ENCODE measurements at regions not wholly inside any gene's neighbourhood (a gene's known extent, or its start where the extent isn't known, plus 50 kb on each side); places are given as distances from the start of the nearest gene placed in this dataset.

- H3K9me3 Mint-ChIP-seq (ENCODE audit: unreplicated experiment) = no peaks in the 10 kb centered on the region
- no TSS peak for BruUV-seq (replicated peaks)
- TF ChIP-seq, protein P1, sequence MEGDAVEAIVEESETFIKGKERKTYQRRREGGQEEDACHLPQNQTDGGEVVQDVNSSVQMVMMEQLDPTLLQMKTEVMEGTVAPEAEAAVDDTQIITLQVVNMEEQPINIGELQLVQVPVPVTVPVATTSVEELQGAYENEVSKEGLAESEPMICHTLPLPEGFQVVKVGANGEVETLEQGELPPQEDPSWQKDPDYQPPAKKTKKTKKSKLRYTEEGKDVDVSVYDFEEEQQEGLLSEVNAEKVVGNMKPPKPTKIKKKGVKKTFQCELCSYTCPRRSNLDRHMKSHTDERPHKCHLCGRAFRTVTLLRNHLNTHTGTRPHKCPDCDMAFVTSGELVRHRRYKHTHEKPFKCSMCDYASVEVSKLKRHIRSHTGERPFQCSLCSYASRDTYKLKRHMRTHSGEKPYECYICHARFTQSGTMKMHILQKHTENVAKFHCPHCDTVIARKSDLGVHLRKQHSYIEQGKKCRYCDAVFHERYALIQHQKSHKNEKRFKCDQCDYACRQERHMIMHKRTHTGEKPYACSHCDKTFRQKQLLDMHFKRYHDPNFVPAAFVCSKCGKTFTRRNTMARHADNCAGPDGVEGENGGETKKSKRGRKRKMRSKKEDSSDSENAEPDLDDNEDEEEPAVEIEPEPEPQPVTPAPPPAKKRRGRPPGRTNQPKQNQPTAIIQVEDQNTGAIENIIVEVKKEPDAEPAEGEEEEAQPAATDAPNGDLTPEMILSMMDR (IDR thresholded peaks at IDR 0.05; ENCODE audit: unreplicated experiment) = no peak
These were observed 103.5 kb upstream of the CARMIL1 start for GRCh38 chr6:25175681-25176080.

GRCh38 chr6:25176466-25176865, 102.7 kb upstream of the CARMIL1 start:
- intact Hi-C loops (cut with micrococcal nuclease) = no loop called here
- Mint-ChIP-seq H3K27ac (ENCODE audit: low read depth, unreplicated experiment) (no peak overlapping the region), H3K27me3 (ENCODE audit: insufficient read depth, unreplicated experiment) (no peaks in the 10 kb centered on the region), H3K9me3 (ENCODE audit: unreplicated experiment) (no peaks in the 10 kb centered on the region), H3K4me1 (ENCODE audit: insufficient read depth, unreplicated experiment) (peaks cover 41% of the 10 kb centered on the region), H3K4me3 (ENCODE audit: unreplicated experiment) (no peak overlapping the region), H3K36me3 (ENCODE audit: insufficient read depth, unreplicated experiment) (no peaks in the 10 kb centered on the region)
- DNase-seq (ENCODE audit: unreplicated experiment) = no peak
- no TSS peak for BruUV-seq (replicated peaks)
- CTCF ChIA-PET = interaction anchor here (0.6 to 1.4 kb wide), 2 partner anchors 86 to 312 kb away, joined by 3 to 4 read pairs; no protein-coding TSS in a partner anchor
- POLR2A ChIA-PET = interaction anchor here (0.6 to 6.3 kb wide), 4 partner anchors 17 to 100 kb away, joined by 3 to 53 read pairs (median 4); no protein-coding TSS in a partner anchor
- TF ChIP-seq, protein P1 (IDR thresholded peaks at IDR 0.05; ENCODE audit: unreplicated experiment) = no peak

More at GRCh38 chr6:25175681-25176080, 103.5 kb upstream of the CARMIL1 start:
- Mint-ChIP-seq H3K36me3 (ENCODE audit: insufficient read depth, unreplicated experiment) (no peaks in the 10 kb centered on the region), H3K27me3 (ENCODE audit: insufficient read depth, unreplicated experiment) (no peaks in the 10 kb centered on the region), H3K4me3 (ENCODE audit: unreplicated experiment) (no peak overlapping the region), H3K27ac (ENCODE audit: low read depth, unreplicated experiment) (peak overlapping the region; percentile 41), H3K4me1 (ENCODE audit: insufficient read depth, unreplicated experiment) (peaks cover 41% of the 10 kb centered on the region)
- intact Hi-C loops (cut with micrococcal nuclease) = no loop called here
- ChIA-PET POLR2A (interaction anchor here (0.6 to 6.3 kb wide), 8 partner anchors 17 to 341 kb away, joined by 3 to 53 read pairs (median 4); no protein-coding TSS in a partner anchor), CTCF (interaction anchor here (0.7 to 1.4 kb wide), 3 partner anchors 29 to 86 kb away, joined by 3 to 4 read pairs (median 4); no protein-coding TSS in a partner anchor)
- peak; percentile 40 for DNase-seq (ENCODE audit: unreplicated experiment)

DNA sequence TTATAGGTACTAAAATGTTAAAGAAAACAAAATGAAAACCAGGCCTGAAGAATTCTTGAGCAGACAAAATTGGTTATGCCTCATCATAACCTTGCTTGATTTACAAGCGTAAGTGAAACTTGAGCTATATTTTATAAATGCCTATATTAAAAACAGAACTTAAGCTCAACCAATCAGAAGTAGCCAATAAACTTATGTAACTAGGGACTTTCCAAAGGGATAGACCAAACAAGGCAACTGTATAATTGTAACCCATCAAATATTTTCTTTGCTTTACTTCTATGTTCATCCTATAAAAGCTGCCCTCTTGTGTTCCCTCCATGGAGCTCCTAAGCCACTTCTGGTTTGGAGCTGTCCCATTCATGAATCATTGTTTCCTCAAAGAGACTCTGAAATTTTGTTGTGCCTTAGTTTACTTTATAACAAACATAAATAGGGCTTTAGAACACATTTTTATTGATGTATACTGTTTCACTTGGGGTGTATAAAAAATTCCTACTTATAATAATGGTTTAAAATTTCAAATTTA, 101.6 kb upstream of the CARMIL1 start:
- POLR2A ChIA-PET = interaction anchor here (6.3 kb wide), 1 partner anchor 15 kb away, joined by 53 read pairs; no protein-coding TSS in a partner anchor
- BruUV-seq (replicated peaks) = no TSS peak
- CTCF ChIA-PET = no interaction called here
- Mint-ChIP-seq H3K36me3 (ENCODE audit: insufficient read depth, unreplicated experiment) (no peaks in the 10 kb centered on the region), H3K27me3 (ENCODE audit: insufficient read depth, unreplicated experiment) (no peaks in the 10 kb centered on the region), H3K9me3 (ENCODE audit: unreplicated experiment) (no peaks in the 10 kb centered on the region), H3K4me3 (ENCODE audit: unreplicated experiment) (no peak overlapping the region), H3K4me1 (ENCODE audit: insufficient read depth, unreplicated experiment) (peaks cover 35% of the 10 kb centered on the region), H3K27ac (ENCODE audit: low read depth, unreplicated experiment) (no peak overlapping the region)
- TF ChIP-seq, protein P1 (IDR thresholded peaks at IDR 0.05; ENCODE audit: unreplicated experiment) = no peak
- no peak for DNase-seq (ENCODE audit: unreplicated experiment)
- intact Hi-C loops (cut with micrococcal nuclease) = no loop called here

DNA sequence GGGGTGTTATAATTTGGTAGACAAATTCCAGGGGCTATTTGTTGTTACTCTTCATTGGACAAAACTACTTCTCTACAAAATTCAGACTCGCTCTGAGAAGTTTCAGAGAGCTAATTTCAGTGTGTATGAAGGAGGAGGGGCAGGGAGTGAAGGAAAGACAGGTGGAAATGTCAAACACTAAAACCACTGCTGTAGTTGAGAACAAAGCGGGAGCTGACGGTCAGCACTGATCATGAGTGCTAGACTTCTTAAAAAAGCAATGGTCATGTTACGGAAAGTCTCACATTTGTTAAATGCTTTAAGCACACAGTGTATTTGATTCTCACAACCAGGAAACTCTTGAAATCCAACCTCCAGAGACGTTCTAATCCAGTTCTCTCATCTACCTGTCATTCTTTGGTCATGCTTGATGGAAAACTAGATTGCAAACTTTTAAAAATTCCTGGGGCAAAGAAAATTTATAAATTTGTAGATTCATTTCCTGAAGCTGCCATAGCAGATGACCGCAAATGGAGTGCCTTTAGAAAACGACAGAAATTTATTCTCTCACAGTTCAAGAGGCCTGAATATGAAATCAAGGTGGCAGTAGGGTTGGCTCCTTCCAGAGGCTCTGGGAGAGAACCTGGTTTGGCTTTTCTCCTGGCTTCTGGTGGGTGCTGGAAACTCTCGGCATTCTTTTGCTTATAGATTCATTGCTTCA, 100.7 kb upstream of the CARMIL1 start:
- no peak for DNase-seq (ENCODE audit: unreplicated experiment)
- Mint-ChIP-seq H3K4me1 (ENCODE audit: insufficient read depth, unreplicated experiment) (peaks cover 25% of the 10 kb centered on the region), H3K27ac (ENCODE audit: low read depth, unreplicated experiment) (no peak overlapping the region), H3K9me3 (ENCODE audit: unreplicated experiment) (no peaks in the 10 kb centered on the region), H3K27me3 (ENCODE audit: insufficient read depth, unreplicated experiment) (no peaks in the 10 kb centered on the region), H3K36me3 (ENCODE audit: insufficient read depth, unreplicated experiment) (no peaks in the 10 kb centered on the region), H3K4me3 (ENCODE audit: unreplicated experiment) (no peak overlapping the region)
- TF ChIP-seq, protein P1 (IDR thresholded peaks at IDR 0.05; ENCODE audit: unreplicated experiment) = no peak
- BruUV-seq (replicated peaks) = no TSS peak
- ChIA-PET POLR2A (interaction anchor here (6.3 kb wide), 1 partner anchor 15 kb away, joined by 53 read pairs; no protein-coding TSS in a partner anchor), CTCF (interaction anchor here (0.6 kb wide), 1 partner anchor 36 kb away, joined by 3 read pairs; no protein-coding TSS in a partner anchor)
- intact Hi-C loops (cut with micrococcal nuclease) = no loop called here
